PC-9 (cell line): ENCODE measurements at regions not wholly inside any gene's neighbourhood (a gene's known extent, or its start where the extent isn't known, plus 50 kb on each side); places are given as distances from the start of the nearest gene placed in this dataset.

Experiments
- BruUV-seq: library from RNA; stranded (reverse); fragments of 400-500 nt; replicated peaks from 2 replicates; lab custom pipeline; 2021; lab: Mats Ljungman, UMichigan
- CTCF ChIA-PET: fragments of 300-600 bp; sonication (Branson Sonifier 250); formaldehyde crosslinking; loops from one replicate; lab custom pipeline; 2022; ENCODE audit warnings: antibody characterized with exemption; lab: Charles Lee
- POLR2A ChIA-PET: fragments of 300-600 bp; sonication (Branson Sonifier 250); formaldehyde crosslinking; loops from one replicate; lab custom pipeline; 2022; ENCODE audit warnings: antibody characterized with exemption; ENCODE audit not compliant: unreplicated experiment; lab: Charles Lee
- DNase-seq, 2 experiments: peaks; one replicate each; pipeline versions ENCODE4 v3.0.0 to v3.0.0-alpha.2; 2015 to 2022; ENCODE audit warnings: mixed read lengths in 1 of 2
- H2AFZ ChIP-seq: fragments of 200-600 bp; sonication (generic); 2 replicates; pipeline ENCODE4 v1.8.1; 2017; ENCODE audit warnings: antibody characterized with exemption
- H3F3A ChIP-seq: fragments of 200-600 bp; sonication (generic); 2 replicates; pipeline ENCODE4 v1.8.1; 2017; ENCODE audit warnings: antibody characterized with exemption, mild to moderate bottlenecking, low read depth; ENCODE audit not compliant: insufficient read depth
- H3K27ac ChIP-seq: fragments of 200-600 bp; sonication (generic); 2 replicates; pipeline ENCODE4 v1.6.1; 2016; ENCODE audit warnings: mixed run types
- H3K27me3 ChIP-seq: fragments of 200-600 bp; sonication (generic); 2 replicates; pipeline ENCODE4 v1.6.1; 2016; ENCODE audit warnings: low read depth, mixed run types; ENCODE audit not compliant: insufficient read depth
- H3K36me3 ChIP-seq: fragments of 200-600 bp; sonication (generic); 2 replicates; pipeline ENCODE4 v1.6.1; 2016; ENCODE audit warnings: low read depth, mixed run types
- H3K4me1 ChIP-seq: fragments of 200-600 bp; sonication (generic); replicated peaks from 2 replicates; pipeline ENCODE4 v1.6.1; 2016; ENCODE audit warnings: mixed run types; ENCODE audit not compliant: insufficient read depth
- H3K4me2 ChIP-seq: fragments of 200-600 bp; sonication (generic); 2 replicates; pipeline ENCODE4 v1.6.1; 2017; ENCODE audit warnings: mixed run types
- H3K4me3 ChIP-seq: fragments of 200-600 bp; sonication (generic); 2 replicates; pipeline ENCODE4 v1.6.1; 2016; ENCODE audit warnings: mixed run types
- H3K79me2 ChIP-seq: fragments of 200-600 bp; sonication (generic); 2 replicates; pipeline ENCODE4 v1.6.1; 2017; ENCODE audit warnings: low read depth, mixed run types
- H3K9me2 ChIP-seq: fragments of 200-600 bp; sonication (generic); 2 replicates; pipeline ENCODE4 v1.8.1; 2017; ENCODE audit warnings: mild to moderate bottlenecking; ENCODE audit not compliant: insufficient read depth
- H3K9me3 ChIP-seq: fragments of 200-600 bp; sonication (generic); 2 replicates; pipeline ENCODE4 v1.8.1; 2016; ENCODE audit warnings: low read depth; ENCODE audit not compliant: insufficient read depth
- H4K20me1 ChIP-seq: fragments of 200-600 bp; sonication (generic); 2 replicates; pipeline ENCODE4 v1.8.1; 2017; ENCODE audit not compliant: insufficient read depth
- CTCF ChIP-seq: fragments of 200-600 bp; sonication (generic); conservative IDR thresholded peaks from 2 replicates; pipeline ENCODE4 v1.6.1; 2017; ENCODE audit warnings: mixed run types, antibody characterized with exemption, mild to moderate bottlenecking, moderate library complexity
- EZH2 ChIP-seq: fragments of 200-600 bp; sonication (generic); IDR thresholded peaks from 2 replicates; pipeline ENCODE4 v1.8.0; 2017; ENCODE audit warnings: antibody characterized with exemption, low read depth
- intact Hi-C: fragments of 100-400 bp; cut with micrococcal nuclease; formaldehyde crosslinking; loops from one replicate; pipeline ENCODE4 v1.10.0; 2022; ENCODE audit not compliant: unreplicated experiment

GRCh38 chr4:162406637-162407365 is 243.0 kb upstream of the FSTL5 start:
- Histone ChIP-seq H3K27ac (no peak overlapping the region), H3K36me3 (no peaks in the 10 kb centered on the region), H3F3A (no peaks in the 10 kb centered on the region), H3K4me2 (peak overlapping the region; percentile 31; the same call in 1 of the 2 replicates), H2AFZ (no peak overlapping the region), H4K20me1 (no peaks in the 10 kb centered on the region), H3K9me2 (no peaks in the 10 kb centered on the region), H3K4me3 (no peak overlapping the region), H3K4me1 (no peaks in the 10 kb centered on the region), H3K27me3 (no peaks in the 10 kb centered on the region), H3K79me2 (no peaks in the 10 kb centered on the region), H3K9me3 (no peaks in the 10 kb centered on the region)
- no peak for TF ChIP-seq EZH2
- no peak for TF ChIP-seq CTCF
- CTCF ChIA-PET: no interaction called here
- intact Hi-C loops: no loop called here
- POLR2A ChIA-PET: no interaction called here
- BruUV-seq: no TSS peak
- DNase-seq: no peak

- no peaks in the 10 kb centered on the region for H4K20me1 ChIP-seq
- TF ChIP-seq EZH2 (no peak), CTCF (no peak)
- H3F3A ChIP-seq: no peaks in the 10 kb centered on the region
- intact Hi-C loops: no loop called here
- ChIA-PET CTCF (no interaction called here), POLR2A (interaction anchor here (0.7 kb wide), 1 partner anchor 1876 kb away, joined by 5 read pairs; no protein-coding TSS in a partner anchor)
- H3K4me3 ChIP-seq: no peak overlapping the region
- no TSS peak for BruUV-seq
- no peaks in the 10 kb centered on the region for H3K27me3 ChIP-seq
- no peaks in the 10 kb centered on the region for H3K9me2 ChIP-seq
- no peak overlapping the region for H3K4me2 ChIP-seq
- no peak overlapping the region; the same call in 1 of the 2 replicates for H2AFZ ChIP-seq
- no peaks in the 10 kb centered on the region for H3K4me1 ChIP-seq
- no peaks in the 10 kb centered on the region for H3K9me3 ChIP-seq
- no peaks in the 10 kb centered on the region for H3K79me2 ChIP-seq
- no peak overlapping the region for H3K27ac ChIP-seq
- no peaks in the 10 kb centered on the region for H3K36me3 ChIP-seq
- DNase-seq: no peak
Measured at GRCh38 chr4:162403932-162404331, 240.1 kb upstream of the FSTL5 start.

GRCh38 chr4:162403419-162403818 is 239.6 kb upstream of the FSTL5 start:
- intact Hi-C loops: no loop called here
- H4K20me1 ChIP-seq: no peaks in the 10 kb centered on the region
- CTCF ChIA-PET: no interaction called here

More at GRCh38 chr4:162403419-162403818, 239.6 kb upstream of the FSTL5 start:
- no peaks in the 10 kb centered on the region for H3K27me3 ChIP-seq
- no peak for TF ChIP-seq CTCF
- POLR2A ChIA-PET: no interaction called here
- no peak overlapping the region for H2AFZ ChIP-seq
- no peaks in the 10 kb centered on the region for H3K79me2 ChIP-seq
- no peak overlapping the region for H3K4me2 ChIP-seq
- H3K4me1 ChIP-seq: no peaks in the 10 kb centered on the region
- no peaks in the 10 kb centered on the region for H3K9me3 ChIP-seq
- no TSS peak for BruUV-seq
- H3K36me3 ChIP-seq: no peaks in the 10 kb centered on the region
- no peaks in the 10 kb centered on the region for H3K9me2 ChIP-seq
- no peaks in the 10 kb centered on the region for H3F3A ChIP-seq
- no peak overlapping the region for H3K4me3 ChIP-seq
- DNase-seq: no peak
- no peak overlapping the region for H3K27ac ChIP-seq
